ENCODE measurements at regions not wholly inside any gene's neighbourhood (a gene's known extent, or its start where the extent isn't known, plus 50 kb on each side); places are given as distances from the start of the nearest gene placed in this dataset.

- H3K4me1 ChIP-seq (ENCODE audit: control insufficient read depth, insufficient read depth, low read length), result no peaks in the 10 kb centered on the region
- no peak overlapping the region for H3K4me3 ChIP-seq (ENCODE audit: insufficient read depth, low read depth, low read length)
- no peak overlapping the region for H3K27ac ChIP-seq (ENCODE audit: insufficient read depth, low read depth, low read length, poor library complexity, severe bottlenecking)
- H3K36me3 ChIP-seq (ENCODE audit: control insufficient read depth, insufficient read depth, low read length), result no peaks in the 10 kb centered on the region
- no peaks in the 10 kb centered on the region for H3K9me3 ChIP-seq (ENCODE audit: control insufficient read depth, low read length)
- H3K27me3 ChIP-seq (ENCODE audit: control insufficient read depth, insufficient read depth, low read length, poor library complexity, severe bottlenecking), result no peaks in the 10 kb centered on the region
- WGBS, 2 experiments, result 25 to 36% methylated on average over 2 of the region's 2 CpGs
Observed at GRCh38 chrX:109943092-109943739, 59.7 kb upstream of the TMEM164 start.

GRCh38 chrX:109943740-109944092 is 59.2 kb upstream of the TMEM164 start:
- no peaks in the 10 kb centered on the region for H3K36me3 ChIP-seq (ENCODE audit: control insufficient read depth, insufficient read depth, low read length)
- H3K27ac ChIP-seq (ENCODE audit: insufficient read depth, low read depth, low read length, poor library complexity, severe bottlenecking), result no peak overlapping the region
- H3K9me3 ChIP-seq (ENCODE audit: control insufficient read depth, low read length), result no peaks in the 10 kb centered on the region
- H3K4me1 ChIP-seq (ENCODE audit: control insufficient read depth, insufficient read depth, low read length), result no peaks in the 10 kb centered on the region
- H3K4me3 ChIP-seq (ENCODE audit: insufficient read depth, low read depth, low read length), result no peak overlapping the region
- WGBS, 2 experiments, result 85 to 100% methylated on average over 1 of the region's 1 CpG
- H3K27me3 ChIP-seq (ENCODE audit: control insufficient read depth, insufficient read depth, low read length, poor library complexity, severe bottlenecking), result no peaks in the 10 kb centered on the region

- no peak overlapping the region for H3K27ac ChIP-seq (ENCODE audit: insufficient read depth, low read depth, low read length, poor library complexity, severe bottlenecking)
- H3K4me1 ChIP-seq (ENCODE audit: control insufficient read depth, insufficient read depth, low read length), result no peaks in the 10 kb centered on the region
- no peaks in the 10 kb centered on the region for H3K27me3 ChIP-seq (ENCODE audit: control insufficient read depth, insufficient read depth, low read length, poor library complexity, severe bottlenecking)
- H3K9me3 ChIP-seq (ENCODE audit: control insufficient read depth, low read length), result no peaks in the 10 kb centered on the region
- no peak overlapping the region for H3K4me3 ChIP-seq (ENCODE audit: insufficient read depth, low read depth, low read length)
- no peaks in the 10 kb centered on the region for H3K36me3 ChIP-seq (ENCODE audit: control insufficient read depth, insufficient read depth, low read length)
- WGBS, 2 experiments, result 83 to 92% methylated on average over 2 of the region's 2 CpGs
Observed at GRCh38 chrX:109952050-109952449, 50.9 kb upstream of the TMEM164 start.

GRCh38 chrX:109952985-109953905 is 49.7 kb upstream of the TMEM164 start:
- no peaks in the 10 kb centered on the region for H3K9me3 ChIP-seq (ENCODE audit: control insufficient read depth, low read length)
- no peaks in the 10 kb centered on the region for H3K4me1 ChIP-seq (ENCODE audit: control insufficient read depth, insufficient read depth, low read length)
- H3K27ac ChIP-seq (ENCODE audit: insufficient read depth, low read depth, low read length, poor library complexity, severe bottlenecking), result no peak overlapping the region
- 87 to 94% methylated on average over 2 to 3 of the region's 4 CpGs for WGBS, 2 experiments
- no peaks in the 10 kb centered on the region for H3K36me3 ChIP-seq (ENCODE audit: control insufficient read depth, insufficient read depth, low read length)
- H3K27me3 ChIP-seq (ENCODE audit: control insufficient read depth, insufficient read depth, low read length, poor library complexity, severe bottlenecking), result no peaks in the 10 kb centered on the region
- no peak overlapping the region for H3K4me3 ChIP-seq (ENCODE audit: insufficient read depth, low read depth, low read length)
